ENCODE measurements at regions not wholly inside any gene's neighbourhood (a gene's known extent, or its start where the extent isn't known, plus 50 kb on each side); places are given as distances from the start of the nearest gene placed in this dataset.

GRCh38 chr4:140315019-140315418, 58.4 kb upstream of the SCOC start:
- TF ChIP-seq CTCF (IDR thresholded peaks at IDR 0.05): no peak
- no peak for TF ChIP-seq POLR2A (IDR thresholded peaks at IDR 0.05)

Data from testis (tissue), 2 donors.